ENCODE measurements at regions not wholly inside any gene's neighbourhood (a gene's known extent, or its start where the extent isn't known, plus 50 kb on each side); places are given as distances from the start of the nearest gene placed in this dataset.

DNA sequence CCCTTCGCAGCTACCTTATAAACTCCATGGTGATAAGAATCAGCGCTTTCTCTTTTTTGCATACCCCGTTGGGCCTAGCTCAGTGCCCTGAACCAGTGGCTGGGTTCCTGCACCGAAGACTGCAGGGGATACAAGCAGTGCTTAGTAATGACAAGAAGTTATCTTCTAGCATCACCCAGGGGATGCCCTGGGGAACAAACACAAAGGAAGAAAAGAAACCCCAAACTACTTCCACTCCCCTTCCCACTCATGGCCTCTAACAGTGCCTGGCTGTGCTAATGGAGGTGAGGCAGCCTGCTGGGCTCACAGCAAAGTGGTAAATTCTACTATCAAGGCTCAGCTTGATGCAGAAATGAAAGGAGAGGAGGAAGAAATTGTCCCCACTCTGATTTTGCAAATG is 314.7 kb downstream of the TXNL1 start:
- peaks cover 16 to 23% (median 22%) of the 10 kb centered on the region in 4 donors for H3K4me1 ChIP-seq
- no peak overlapping the region for H3K27ac ChIP-seq (replicated peaks in 1 of 4)
- DNase-seq (ENCODE audit: extremely low spot score): no peak
- intact Hi-C loops (cut with DNase I): no loop called here
- no peaks in the 10 kb centered on the region for H3K9me3 ChIP-seq
- WGBS: 79% methylated on average over 4 of the region's 4 CpGs
- no peak for TF ChIP-seq EP300 (IDR thresholded peaks at IDR 0.05)
- TF ChIP-seq, protein P1, sequence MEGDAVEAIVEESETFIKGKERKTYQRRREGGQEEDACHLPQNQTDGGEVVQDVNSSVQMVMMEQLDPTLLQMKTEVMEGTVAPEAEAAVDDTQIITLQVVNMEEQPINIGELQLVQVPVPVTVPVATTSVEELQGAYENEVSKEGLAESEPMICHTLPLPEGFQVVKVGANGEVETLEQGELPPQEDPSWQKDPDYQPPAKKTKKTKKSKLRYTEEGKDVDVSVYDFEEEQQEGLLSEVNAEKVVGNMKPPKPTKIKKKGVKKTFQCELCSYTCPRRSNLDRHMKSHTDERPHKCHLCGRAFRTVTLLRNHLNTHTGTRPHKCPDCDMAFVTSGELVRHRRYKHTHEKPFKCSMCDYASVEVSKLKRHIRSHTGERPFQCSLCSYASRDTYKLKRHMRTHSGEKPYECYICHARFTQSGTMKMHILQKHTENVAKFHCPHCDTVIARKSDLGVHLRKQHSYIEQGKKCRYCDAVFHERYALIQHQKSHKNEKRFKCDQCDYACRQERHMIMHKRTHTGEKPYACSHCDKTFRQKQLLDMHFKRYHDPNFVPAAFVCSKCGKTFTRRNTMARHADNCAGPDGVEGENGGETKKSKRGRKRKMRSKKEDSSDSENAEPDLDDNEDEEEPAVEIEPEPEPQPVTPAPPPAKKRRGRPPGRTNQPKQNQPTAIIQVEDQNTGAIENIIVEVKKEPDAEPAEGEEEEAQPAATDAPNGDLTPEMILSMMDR (IDR thresholded peaks at IDR 0.05): no peak
- no peak for TF ChIP-seq POLR2AphosphoS5 (IDR thresholded peaks at IDR 0.05)
- H3K36me3 ChIP-seq: no peaks in the 10 kb centered on the region
- H3K27me3 ChIP-seq: no peaks in the 10 kb centered on the region
- H3K4me3 ChIP-seq: no peak overlapping the region

DNA sequence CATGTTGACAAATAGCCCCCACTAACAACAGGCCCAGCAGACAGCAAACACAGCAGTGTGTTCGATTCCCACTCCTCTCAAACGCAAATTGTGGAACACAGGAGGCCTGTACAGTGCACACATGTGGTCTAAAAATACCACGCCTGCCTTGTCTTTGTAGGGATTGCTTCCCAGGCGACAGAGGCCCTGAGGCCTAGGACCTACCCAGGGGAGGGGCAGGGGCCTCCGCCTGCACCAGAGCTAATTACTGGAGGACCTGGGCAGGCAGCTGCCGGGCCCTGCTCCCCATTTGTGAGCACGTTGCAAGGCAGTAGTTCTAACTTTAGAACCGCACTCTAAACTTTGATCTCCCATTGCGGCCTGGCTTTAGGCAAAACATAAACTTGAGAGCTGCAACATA is 316.0 kb downstream of the TXNL1 start:
- H3K27ac ChIP-seq (replicated peaks in 1 of 4): no peak overlapping the region
- no peaks in the 10 kb centered on the region for H3K36me3 ChIP-seq
- intact Hi-C loops (cut with DNase I): no loop called here
- TF ChIP-seq POLR2A (IDR thresholded peaks at IDR 0.05; ENCODE audit: low read depth) (no peak), EP300 (IDR thresholded peaks at IDR 0.05) (no peak), POLR2AphosphoS5 (IDR thresholded peaks at IDR 0.05) (no peak)
- TF ChIP-seq, protein P1 (IDR thresholded peaks at IDR 0.05): no peak
- DNase-seq (ENCODE audit: extremely low spot score): peak; percentile 86
- peaks cover 16 to 21% (median 19%) of the 10 kb centered on the region in 4 donors for H3K4me1 ChIP-seq
- no peaks in the 10 kb centered on the region for H3K9me3 ChIP-seq
- no peak overlapping the region for H3K4me3 ChIP-seq
- WGBS: 99% methylated on average over 6 of the region's 9 CpGs
- H3K27me3 ChIP-seq: no peaks in the 10 kb centered on the region

DNA sequence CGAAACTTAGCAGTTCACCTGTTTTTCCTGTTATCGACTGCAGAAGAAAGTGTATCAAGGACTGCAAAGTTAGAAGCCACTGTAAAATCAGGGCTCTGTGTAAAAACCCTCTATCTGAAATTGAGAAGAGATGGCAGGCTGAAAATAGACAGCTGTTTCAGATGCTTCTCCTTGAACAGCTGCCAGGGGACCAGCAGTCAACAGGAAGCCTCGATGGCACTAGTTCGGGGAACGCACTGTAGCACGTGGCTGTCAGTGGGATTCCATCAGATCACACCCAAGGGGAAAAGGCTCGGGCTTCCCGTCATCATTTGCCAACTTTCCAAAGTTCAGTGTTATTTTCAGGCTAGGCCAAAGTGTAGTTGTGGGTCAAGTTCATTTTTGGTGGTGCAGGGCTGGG is 316.9 kb downstream of the TXNL1 start:
- intact Hi-C loops (cut with DNase I): no loop called here
- peaks cover 9 to 16% (median 11%) of the 10 kb centered on the region in 4 donors for H3K4me1 ChIP-seq
- H3K27me3 ChIP-seq: no peaks in the 10 kb centered on the region
- H3K4me3 ChIP-seq: no peak overlapping the region
- no peak for TF ChIP-seq EP300 (IDR thresholded peaks at IDR 0.05)
- peak; percentile 20 to 34 for TF ChIP-seq POLR2AphosphoS5 (IDR thresholded peaks at IDR 0.05)
- no peak overlapping the region for H3K27ac ChIP-seq (replicated peaks in 1 of 4)
- no peaks in the 10 kb centered on the region for H3K9me3 ChIP-seq
- peak; percentile 83 for DNase-seq (ENCODE audit: extremely low spot score)
- H3K36me3 ChIP-seq: no peaks in the 10 kb centered on the region
- 48% methylated on average over 8 of the region's 8 CpGs for WGBS

DNA sequence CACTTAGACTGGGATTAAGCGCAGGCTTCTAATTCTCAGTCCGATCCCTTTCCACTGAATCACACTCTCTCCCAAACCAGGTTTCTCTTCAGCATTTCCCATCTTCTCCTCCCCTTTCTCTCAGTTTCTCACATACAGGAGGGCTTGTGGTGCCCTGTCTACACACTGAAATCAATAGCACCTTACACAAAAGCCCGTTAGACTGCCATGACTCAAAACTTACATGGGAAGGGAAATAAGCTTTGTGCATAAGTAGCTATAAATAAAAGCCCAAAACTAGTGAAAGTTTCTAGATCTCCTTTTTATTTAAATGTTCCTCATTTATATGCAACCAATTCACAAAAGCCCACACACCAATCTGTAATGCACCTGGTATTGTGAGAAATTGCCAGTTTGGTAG is 318.4 kb downstream of the TXNL1 start:
- no peaks in the 10 kb centered on the region for H3K27me3 ChIP-seq
- no peak for DNase-seq (ENCODE audit: extremely low spot score)
- no peak for TF ChIP-seq EP300 (IDR thresholded peaks at IDR 0.05)
- intact Hi-C loops (cut with DNase I): no loop called here
- H3K36me3 ChIP-seq: no peaks in the 10 kb centered on the region
- H3K9me3 ChIP-seq: no peaks in the 10 kb centered on the region
- WGBS: 92% methylated on average over 3 of the region's 3 CpGs
- H3K4me3 ChIP-seq: no peak overlapping the region
- peaks cover 8 to 16% (median 10%) of the 10 kb centered on the region in 4 donors for H3K4me1 ChIP-seq
- no peak overlapping the region for H3K27ac ChIP-seq (replicated peaks in 1 of 4)

DNA sequence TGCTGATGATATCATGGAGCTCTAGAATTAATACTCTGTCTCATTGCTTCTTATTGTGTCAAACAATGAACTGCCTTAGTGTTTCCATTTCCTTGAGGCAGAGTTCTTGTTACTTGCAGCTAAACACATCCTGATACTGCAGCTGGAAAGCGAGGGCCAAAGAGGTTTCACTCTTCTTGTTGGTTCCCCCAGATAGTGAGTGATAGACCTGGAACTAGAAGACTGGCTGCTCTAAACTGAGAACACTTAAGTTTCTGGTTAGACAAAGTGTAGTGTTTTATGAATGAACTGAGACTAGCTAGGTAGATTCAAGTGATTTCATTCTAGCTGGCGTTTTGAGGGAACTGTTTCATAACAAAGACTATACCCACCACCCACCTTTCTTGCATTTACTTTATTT is 321.7 kb downstream of the TXNL1 start:
- WGBS: 90% methylated on average over 2 of the region's 2 CpGs
- Histone ChIP-seq H3K36me3 (no peaks in the 10 kb centered on the region), H3K27me3 (no peaks in the 10 kb centered on the region), H3K4me1 (peaks cover 6 to 8% (median 8%) of the 10 kb centered on the region in 4 donors), H3K9me3 (no peaks in the 10 kb centered on the region), H3K27ac (replicated peaks in 1 of 4) (no peak overlapping the region), H3K4me3 (no peak overlapping the region)
- intact Hi-C loops (cut with DNase I): no loop called here
- no peak for DNase-seq (ENCODE audit: extremely low spot score)
- TF ChIP-seq EP300 (IDR thresholded peaks at IDR 0.05) (no peak), POLR2AphosphoS5 (IDR thresholded peaks at IDR 0.05) (no peak), POLR2A (IDR thresholded peaks at IDR 0.05; ENCODE audit: low read depth) (no peak)
- TF ChIP-seq, protein P1 (IDR thresholded peaks at IDR 0.05): no peak

DNA sequence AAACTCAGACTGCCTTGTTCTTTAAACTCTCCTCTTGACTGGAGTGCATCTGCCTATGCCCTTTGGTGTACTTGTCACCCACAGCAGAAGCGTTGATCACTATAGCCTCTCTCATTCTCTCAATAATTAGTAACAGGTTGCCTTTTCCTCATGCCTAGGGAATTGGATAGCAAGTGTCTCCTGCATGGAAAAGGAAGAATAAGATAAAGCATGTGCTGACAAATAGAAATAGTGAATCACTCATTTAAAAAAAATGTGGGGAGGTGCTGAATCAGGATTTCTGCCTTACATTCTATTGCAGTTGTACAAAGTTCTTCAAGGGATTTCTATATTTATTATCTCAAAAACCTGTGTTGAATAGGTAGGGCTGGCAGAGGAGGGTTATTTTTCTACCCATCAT is 323.0 kb downstream of the TXNL1 start:
- no peak for DNase-seq (ENCODE audit: extremely low spot score)
- H3K36me3 ChIP-seq: no peaks in the 10 kb centered on the region
- no peaks in the 10 kb centered on the region for H3K9me3 ChIP-seq
- no peak for TF ChIP-seq POLR2A (IDR thresholded peaks at IDR 0.05; ENCODE audit: low read depth)
- no peak for TF ChIP-seq POLR2AphosphoS5 (IDR thresholded peaks at IDR 0.05)
- no peak for TF ChIP-seq EP300 (IDR thresholded peaks at IDR 0.05)
- TF ChIP-seq, protein P1 (IDR thresholded peaks at IDR 0.05): no peak
- no peaks in the 10 kb centered on the region for H3K27me3 ChIP-seq
- intact Hi-C loops (cut with DNase I): no loop called here
- WGBS: 97% methylated on average over 1 of the region's 1 CpG
- H3K4me1 ChIP-seq: no peaks in the 10 kb centered on the region
- no peak overlapping the region for H3K27ac ChIP-seq (replicated peaks in 1 of 4)
- no peak overlapping the region for H3K4me3 ChIP-seq
